ENCODE measurements at regions not wholly inside any gene's neighbourhood (a gene's known extent, or its start where the extent isn't known, plus 50 kb on each side); places are given as distances from the start of the nearest gene placed in this dataset.
"Not testable (repeated sequence)": the region's sequence is repeated elsewhere in the genome, so short reads cannot be mapped to it uniquely, and the experiment has no call there.

GRCh38 chr5:138635708-138636107 is 60.5 kb upstream of the HSPA9 start:
- no peaks in the 10 kb centered on the region for H3K9me3 ChIP-seq (ENCODE audit: insufficient read depth, low read length, severe bottlenecking)
- no peak overlapping the region for H3K4me3 ChIP-seq (ENCODE audit: low read depth in 1 of 2, low read length in 2 of 2)
- no peak for DNase-seq
- H3K27me3 ChIP-seq (ENCODE audit: insufficient read depth, low read length, poor library complexity) = peaks cover 4% of the 10 kb centered on the region
- no peak overlapping the region for H3K27ac ChIP-seq (ENCODE audit: low read length)
- no peak for TF ChIP-seq EZH2 (IDR thresholded peaks at IDR 0.05; ENCODE audit: borderline replicate concordance, low read depth, low read length, severe bottlenecking)
- TF ChIP-seq, protein P1, sequence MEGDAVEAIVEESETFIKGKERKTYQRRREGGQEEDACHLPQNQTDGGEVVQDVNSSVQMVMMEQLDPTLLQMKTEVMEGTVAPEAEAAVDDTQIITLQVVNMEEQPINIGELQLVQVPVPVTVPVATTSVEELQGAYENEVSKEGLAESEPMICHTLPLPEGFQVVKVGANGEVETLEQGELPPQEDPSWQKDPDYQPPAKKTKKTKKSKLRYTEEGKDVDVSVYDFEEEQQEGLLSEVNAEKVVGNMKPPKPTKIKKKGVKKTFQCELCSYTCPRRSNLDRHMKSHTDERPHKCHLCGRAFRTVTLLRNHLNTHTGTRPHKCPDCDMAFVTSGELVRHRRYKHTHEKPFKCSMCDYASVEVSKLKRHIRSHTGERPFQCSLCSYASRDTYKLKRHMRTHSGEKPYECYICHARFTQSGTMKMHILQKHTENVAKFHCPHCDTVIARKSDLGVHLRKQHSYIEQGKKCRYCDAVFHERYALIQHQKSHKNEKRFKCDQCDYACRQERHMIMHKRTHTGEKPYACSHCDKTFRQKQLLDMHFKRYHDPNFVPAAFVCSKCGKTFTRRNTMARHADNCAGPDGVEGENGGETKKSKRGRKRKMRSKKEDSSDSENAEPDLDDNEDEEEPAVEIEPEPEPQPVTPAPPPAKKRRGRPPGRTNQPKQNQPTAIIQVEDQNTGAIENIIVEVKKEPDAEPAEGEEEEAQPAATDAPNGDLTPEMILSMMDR (IDR thresholded peaks at IDR 0.05; ENCODE audit: borderline replicate concordance, extremely low read depth, low read length, poor library complexity, severe bottlenecking) = no peak
- peaks cover 4% of the 10 kb centered on the region; the same call in 1 of the 2 replicates for H4K20me1 ChIP-seq (ENCODE audit: insufficient read depth, low read length)
- no peak for ATAC-seq (ENCODE audit: insufficient read depth, low read depth)
- no peak overlapping the region for H3K4me2 ChIP-seq (ENCODE audit: insufficient read depth, low read length)
- no peak overlapping the region for H3K9ac ChIP-seq (ENCODE audit: low read depth, low read length)
- no peaks in the 10 kb centered on the region for H3K4me1 ChIP-seq (ENCODE audit: insufficient read depth, low read length)
- H3K36me3 ChIP-seq (ENCODE audit: insufficient read depth, low read length) = no peaks in the 10 kb centered on the region
- no peaks in the 10 kb centered on the region for H3K79me2 ChIP-seq (ENCODE audit: insufficient read depth, low read length)
- no peak overlapping the region for H2AFZ ChIP-seq (ENCODE audit: low read depth, low read length)

DNA sequence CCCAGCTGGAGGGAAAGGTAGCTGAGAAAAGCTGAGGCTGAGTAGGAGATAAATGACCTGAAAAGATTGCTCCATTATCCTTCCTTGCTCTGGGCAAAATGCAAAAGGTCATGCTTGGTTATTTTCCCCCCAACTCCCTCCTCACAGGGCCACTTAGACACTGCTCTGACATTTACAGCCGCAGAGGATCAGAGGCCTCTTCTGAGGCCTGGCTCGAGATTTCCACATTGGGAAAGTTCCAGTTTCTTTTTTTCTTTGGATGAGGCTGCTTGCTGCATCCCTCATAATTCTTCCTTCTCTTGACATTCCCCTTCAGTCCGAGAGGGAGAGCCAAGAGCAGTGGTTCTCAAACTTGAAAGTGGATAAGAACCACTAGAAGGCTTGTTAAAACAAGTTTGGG is 60.1 kb upstream of the HSPA9 start:
- Histone ChIP-seq H3K9me3 (ENCODE audit: insufficient read depth, low read length, severe bottlenecking) (no peaks in the 10 kb centered on the region), H4K20me1 (ENCODE audit: insufficient read depth, low read length) (no peaks in the 10 kb centered on the region), H3K4me1 (ENCODE audit: insufficient read depth, low read length) (no peaks in the 10 kb centered on the region), H3K36me3 (ENCODE audit: insufficient read depth, low read length) (no peaks in the 10 kb centered on the region), H3K27ac (ENCODE audit: low read length) (no peak overlapping the region), H3K9ac (ENCODE audit: low read depth, low read length) (no peak overlapping the region), H2AFZ (ENCODE audit: low read depth, low read length) (no peak overlapping the region), H3K79me2 (ENCODE audit: insufficient read depth, low read length) (no peaks in the 10 kb centered on the region), H3K27me3 (ENCODE audit: insufficient read depth, low read length, poor library complexity) (peaks cover 4% of the 10 kb centered on the region), H3K4me2 (ENCODE audit: insufficient read depth, low read length) (no peak overlapping the region), H3K4me3 (ENCODE audit: low read depth in 1 of 2, low read length in 2 of 2) (no peak overlapping the region)
- ATAC-seq (ENCODE audit: insufficient read depth, low read depth) (no peak), DNase-seq (no peak)
- TF ChIP-seq, protein P1 (IDR thresholded peaks at IDR 0.05; ENCODE audit: borderline replicate concordance, extremely low read depth, low read length, poor library complexity, severe bottlenecking) = no peak
- no peak for TF ChIP-seq EZH2 (IDR thresholded peaks at IDR 0.05; ENCODE audit: borderline replicate concordance, low read depth, low read length, severe bottlenecking)

- H3K27ac ChIP-seq (ENCODE audit: low read length); H2AFZ ChIP-seq (ENCODE audit: low read depth, low read length); ATAC-seq (ENCODE audit: insufficient read depth, low read depth); H3K4me3 ChIP-seq (ENCODE audit: low read depth in 1 of 2, low read length in 2 of 2); H3K4me1 ChIP-seq (ENCODE audit: insufficient read depth, low read length); H3K9me3 ChIP-seq (ENCODE audit: insufficient read depth, low read length, severe bottlenecking); H3K27me3 ChIP-seq (ENCODE audit: insufficient read depth, low read length, poor library complexity); H3K4me2 ChIP-seq (ENCODE audit: insufficient read depth, low read length); H4K20me1 ChIP-seq (ENCODE audit: insufficient read depth, low read length); H3K9ac ChIP-seq (ENCODE audit: low read depth, low read length); DNase-seq; H3K79me2 ChIP-seq (ENCODE audit: insufficient read depth, low read length); H3K36me3 ChIP-seq (ENCODE audit: insufficient read depth, low read length): not testable (repeated sequence)
These were observed 59.6 kb upstream of the HSPA9 start for GRCh38 chr5:138634804-138635203.

DNA sequence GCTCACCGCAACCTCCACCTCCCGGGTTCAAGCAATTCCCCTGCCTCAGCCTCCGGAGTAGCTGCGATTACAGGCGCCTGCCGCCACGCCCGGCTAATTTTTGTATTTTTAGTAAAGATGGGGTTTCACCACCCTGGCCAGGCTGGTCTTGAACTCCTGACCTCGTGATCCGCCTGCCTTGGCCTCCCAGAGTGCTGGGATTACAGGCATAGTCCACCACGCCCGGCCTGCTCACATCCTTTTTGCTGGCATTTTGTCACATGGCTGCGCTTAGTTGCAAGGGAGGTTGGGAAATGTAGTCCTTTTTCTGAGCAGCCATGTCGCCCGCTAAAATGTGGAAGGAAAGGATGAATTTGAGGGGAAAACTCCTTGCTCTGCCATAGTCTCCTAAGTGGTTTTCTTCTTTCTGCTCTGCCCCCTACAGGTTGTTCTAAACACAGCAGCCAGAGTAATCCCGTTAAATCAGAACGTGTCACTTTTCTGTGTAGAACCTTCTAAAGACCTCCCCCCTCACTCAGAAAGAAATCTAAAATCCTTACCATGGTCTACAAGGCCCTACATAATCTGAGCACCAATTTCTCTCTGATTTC is 57.8 kb upstream of the HSPA9 start:
- H2AFZ ChIP-seq (ENCODE audit: low read depth, low read length) = no peak overlapping the region
- H3K27me3 ChIP-seq (ENCODE audit: insufficient read depth, low read length, poor library complexity) = peaks cover 4% of the 10 kb centered on the region
- no peak overlapping the region for H3K27ac ChIP-seq (ENCODE audit: low read length)
- H3K9ac ChIP-seq (ENCODE audit: low read depth, low read length) = no peak overlapping the region
- TF ChIP-seq, protein P1 (IDR thresholded peaks at IDR 0.05; ENCODE audit: borderline replicate concordance, extremely low read depth, low read length, poor library complexity, severe bottlenecking) = peak; percentile 68
- TF ChIP-seq EZH2 (IDR thresholded peaks at IDR 0.05; ENCODE audit: borderline replicate concordance, low read depth, low read length, severe bottlenecking) = no peak
- no peak overlapping the region for H3K4me3 ChIP-seq (ENCODE audit: low read depth in 1 of 2, low read length in 2 of 2)
- no peaks in the 10 kb centered on the region for H4K20me1 ChIP-seq (ENCODE audit: insufficient read depth, low read length)
- no peaks in the 10 kb centered on the region for H3K9me3 ChIP-seq (ENCODE audit: insufficient read depth, low read length, severe bottlenecking)
- ATAC-seq (ENCODE audit: insufficient read depth, low read depth) (peak; percentile 27; the same call in 1 of the 3 replicates), DNase-seq (peak; percentile 19)
- H3K4me2 ChIP-seq (ENCODE audit: insufficient read depth, low read length) = no peak overlapping the region
- no peaks in the 10 kb centered on the region for H3K36me3 ChIP-seq (ENCODE audit: insufficient read depth, low read length)
- no peaks in the 10 kb centered on the region for H3K79me2 ChIP-seq (ENCODE audit: insufficient read depth, low read length)
- H3K4me1 ChIP-seq (ENCODE audit: insufficient read depth, low read length) = no peaks in the 10 kb centered on the region
